ENCODE measurements at regions not wholly inside any gene's neighbourhood (a gene's known extent, or its start where the extent isn't known, plus 50 kb on each side); places are given as distances from the start of the nearest gene placed in this dataset.

GRCh38 chr16:11472410-11472809 is 114.3 kb downstream of the LITAF start:
- TF ChIP-seq CTCF (IDR thresholded peaks at IDR 0.05; ENCODE audit: low read depth, low read length) = no peak
- no peak for DNase-seq (ENCODE audit: low read depth in 2 of 2)
- H3K4me3 ChIP-seq (replicated peaks in 1 of 2; ENCODE audit: low read depth in 2 of 2, low read length in 2 of 2) = no peak overlapping the region

- no peak for DNase-seq (ENCODE audit: low read depth in 2 of 2)
- no peak for TF ChIP-seq CTCF (IDR thresholded peaks at IDR 0.05; ENCODE audit: low read depth, low read length)
- H3K4me3 ChIP-seq (replicated peaks in 1 of 2; ENCODE audit: low read depth in 2 of 2, low read length in 2 of 2) = no peak overlapping the region
Measured at GRCh38 chr16:11472851-11473250, 113.9 kb downstream of the LITAF start.

- no peak for DNase-seq (ENCODE audit: low read depth in 2 of 2)
- TF ChIP-seq CTCF (IDR thresholded peaks at IDR 0.05; ENCODE audit: low read depth, low read length) = no peak
- no peak overlapping the region for H3K4me3 ChIP-seq (replicated peaks in 1 of 2; ENCODE audit: low read depth in 2 of 2, low read length in 2 of 2)
Measured at GRCh38 chr16:11473728-11474127, 113.0 kb downstream of the LITAF start.

GRCh38 chr16:11474617-11475291 is 112.0 kb downstream of the LITAF start:
- no peak for TF ChIP-seq CTCF (IDR thresholded peaks at IDR 0.05; ENCODE audit: low read depth, low read length)
- DNase-seq (ENCODE audit: low read depth in 2 of 2) = no peak
- H3K4me3 ChIP-seq (replicated peaks in 1 of 2; ENCODE audit: low read depth in 2 of 2, low read length in 2 of 2) = no peak overlapping the region

- H3K4me3 ChIP-seq (replicated peaks in 1 of 2; ENCODE audit: low read depth in 2 of 2, low read length in 2 of 2) = no peak overlapping the region
- no peak for TF ChIP-seq CTCF (IDR thresholded peaks at IDR 0.05; ENCODE audit: low read depth, low read length)
Measured at GRCh38 chr16:11475896-11476630, 110.7 kb downstream of the LITAF start.

GRCh38 chr16:11476676-11477075 is 110.0 kb downstream of the LITAF start:
- H3K4me3 ChIP-seq (replicated peaks in 1 of 2; ENCODE audit: low read depth in 2 of 2, low read length in 2 of 2) = no peak overlapping the region
- no peak for DNase-seq (ENCODE audit: low read depth in 2 of 2)
- no peak for TF ChIP-seq CTCF (IDR thresholded peaks at IDR 0.05; ENCODE audit: low read depth, low read length)

More at GRCh38 chr16:11475896-11476630, 110.7 kb downstream of the LITAF start:
- DNase-seq (ENCODE audit: low read depth in 2 of 2) = no peak

Measured in cardiac fibroblast (primary cell).